CD4-positive, alpha-beta T cell treated with Interferon alpha-2 for 1 hour (primary cell): ENCODE measurements at regions not wholly inside any gene's neighbourhood (a gene's known extent, or its start where the extent isn't known, plus 50 kb on each side); places are given as distances from the start of the nearest gene placed in this dataset.
"Not testable (repeated sequence)": the region's sequence is repeated elsewhere in the genome, so short reads cannot be mapped to it uniquely, and the experiment has no call there.

Experiments used
- DNase-seq, 2 donors: peaks; one replicate each; pipeline ENCODE4 v3.0.0-alpha.2; 2020 to 2022

GRCh38 chr3:40908612-40909011, 290.7 kb upstream of the CTNNB1 start:
- no peak for DNase-seq

DNA sequence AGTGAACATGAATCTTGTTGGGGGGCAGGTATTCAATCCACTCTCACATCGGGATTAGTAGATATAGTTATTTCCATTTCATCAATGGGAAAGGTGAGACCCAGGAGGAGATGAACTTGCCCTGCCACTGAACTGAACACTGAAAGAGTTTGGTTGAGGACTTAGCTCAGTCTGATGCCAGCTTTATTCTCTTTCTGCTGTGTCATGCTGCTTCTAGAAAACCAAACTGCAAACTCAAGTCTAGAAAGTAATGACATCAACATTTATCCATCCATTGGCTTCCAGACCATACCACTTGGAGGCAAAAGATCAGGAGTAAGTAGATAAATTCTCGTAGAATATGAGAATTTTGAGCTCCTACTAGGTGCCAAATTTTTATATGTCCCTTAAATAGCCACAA, 288.0 kb upstream of the CTNNB1 start:
- no peak for DNase-seq

DNA sequence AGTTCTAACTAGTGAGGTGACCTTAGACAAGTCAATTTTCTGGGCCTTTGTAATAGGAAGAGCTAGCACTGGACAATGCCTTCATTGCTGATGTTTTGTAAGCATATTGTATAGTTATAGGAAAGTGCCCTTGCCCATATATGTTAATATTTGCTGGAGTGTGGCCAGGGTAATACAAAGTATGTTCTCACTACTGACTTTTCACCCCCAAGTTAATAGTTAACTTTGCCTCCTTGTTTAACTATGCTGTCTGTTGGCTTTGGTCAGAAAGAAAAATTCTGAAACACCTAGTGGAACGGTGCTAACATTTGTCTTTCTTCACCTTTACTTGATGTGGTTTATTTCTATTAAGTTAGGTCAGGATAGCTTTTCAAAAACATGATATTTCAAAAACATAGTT, 287.4 kb upstream of the CTNNB1 start:
- DNase-seq = no peak

DNA sequence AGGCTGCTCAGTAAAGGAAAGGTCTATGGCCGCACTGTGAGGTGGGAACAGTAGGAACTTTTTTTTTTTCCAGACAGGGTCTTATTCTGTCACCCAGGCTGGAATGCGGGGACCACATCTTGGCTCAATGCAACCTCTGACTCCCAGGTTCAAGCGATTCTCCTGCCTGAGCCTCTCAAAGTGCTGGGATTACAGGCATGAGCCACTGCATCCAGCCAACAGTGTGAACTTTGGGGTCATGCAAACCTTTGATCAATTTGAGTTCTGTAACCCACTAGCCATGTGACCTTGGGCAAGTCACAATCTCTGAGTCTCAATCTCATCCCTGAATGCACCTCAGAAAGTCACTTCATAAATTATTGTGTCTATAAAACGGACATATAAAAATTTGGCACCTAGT, 286.8 kb upstream of the CTNNB1 start:
- no peak for DNase-seq

GRCh38 chr3:40913192-40913591, 286.1 kb upstream of the CTNNB1 start:
- DNase-seq = no peak

- DNase-seq = no peak
Measured at GRCh38 chr3:40913641-40914040, 285.7 kb upstream of the CTNNB1 start.

GRCh38 chr3:40914475-40914874, 284.8 kb upstream of the CTNNB1 start:
- no peak for DNase-seq

DNA sequence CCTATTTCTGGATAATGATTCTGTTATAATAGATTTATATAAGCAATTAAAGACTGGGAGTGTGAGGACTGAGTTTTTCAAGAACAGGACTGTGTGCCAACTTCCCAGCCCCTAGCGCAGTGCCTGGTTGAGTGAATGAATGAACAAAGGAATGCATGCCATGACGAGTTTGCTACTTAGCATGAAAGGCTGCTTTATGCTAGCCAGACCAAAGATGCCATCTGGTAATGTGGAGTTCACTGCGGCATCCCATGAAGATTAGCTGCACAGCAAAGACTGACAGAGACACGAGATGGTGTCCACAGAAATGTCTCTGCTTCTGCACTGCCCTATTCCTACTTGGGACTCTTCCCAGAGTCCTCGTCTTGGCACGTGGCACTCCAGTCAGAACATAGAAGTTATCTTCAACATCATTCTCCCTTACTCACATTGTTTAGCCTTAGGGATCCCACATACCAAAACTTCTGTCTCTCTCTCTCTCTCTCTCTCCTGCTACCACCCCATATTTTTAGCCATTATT, 283.9 kb upstream of the CTNNB1 start:
- no peak for DNase-seq

DNA sequence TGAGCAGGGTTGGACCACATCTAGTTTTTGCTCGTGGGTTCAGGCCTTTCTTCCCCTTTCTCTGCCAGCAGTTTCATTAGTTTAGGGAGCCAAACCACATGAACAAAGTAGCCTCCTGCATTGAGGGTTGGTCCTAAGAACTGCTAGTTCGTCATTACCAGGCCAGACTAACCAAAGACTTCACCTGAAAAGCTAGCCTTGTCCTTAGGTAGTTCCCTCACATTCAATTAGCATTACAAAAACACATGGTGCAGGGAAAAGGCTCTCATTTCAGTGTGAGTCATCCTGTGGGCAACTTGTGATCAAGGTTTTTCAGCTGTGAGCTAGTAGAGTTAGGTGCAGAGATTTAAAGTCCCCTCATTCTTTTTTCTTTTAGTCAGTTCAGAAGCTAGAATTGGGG, 279.3 kb upstream of the CTNNB1 start:
- no peak for DNase-seq

- DNase-seq = no peak
Measured at GRCh38 chr3:40921251-40921650, 278.1 kb upstream of the CTNNB1 start.

DNA sequence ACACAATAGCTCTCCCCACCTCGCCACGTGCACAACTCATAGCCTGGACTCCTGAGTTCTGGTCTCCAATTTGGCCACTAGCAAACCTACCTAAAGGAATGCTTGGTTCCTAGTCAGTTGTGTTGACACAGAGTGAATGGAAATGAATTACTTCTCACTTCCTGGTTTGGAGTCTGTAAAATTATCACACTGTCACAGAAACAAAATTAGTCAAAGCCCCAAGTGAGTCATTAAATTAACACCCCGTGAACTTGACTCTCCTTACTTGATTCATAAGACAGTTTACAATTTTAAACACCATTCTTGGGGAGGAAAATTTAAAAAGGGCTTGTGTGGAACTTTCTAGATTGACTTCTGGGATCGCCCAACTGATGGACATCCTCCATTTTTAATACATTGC, 276.2 kb upstream of the CTNNB1 start:
- no peak for DNase-seq

DNA sequence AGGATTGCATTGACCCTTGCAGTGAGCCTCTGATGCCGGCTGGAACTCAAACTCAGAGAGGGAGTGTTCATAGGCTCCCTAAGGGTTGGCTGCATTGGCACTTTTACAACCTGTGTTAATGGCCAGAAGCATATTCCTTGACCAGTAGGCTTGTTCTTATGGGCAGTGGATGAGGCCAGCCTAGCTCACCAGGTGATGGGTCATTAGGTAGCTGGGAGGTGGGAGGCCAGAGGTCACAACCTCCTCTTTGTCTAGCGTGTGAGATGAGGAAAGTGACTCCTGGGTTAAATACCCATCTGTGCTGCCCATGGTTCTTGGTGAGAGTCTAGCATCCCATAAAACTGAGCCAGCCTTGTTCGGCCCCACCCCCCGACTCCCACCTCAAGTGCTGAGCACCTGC, 275.7 kb upstream of the CTNNB1 start:
- no peak for DNase-seq

DNA sequence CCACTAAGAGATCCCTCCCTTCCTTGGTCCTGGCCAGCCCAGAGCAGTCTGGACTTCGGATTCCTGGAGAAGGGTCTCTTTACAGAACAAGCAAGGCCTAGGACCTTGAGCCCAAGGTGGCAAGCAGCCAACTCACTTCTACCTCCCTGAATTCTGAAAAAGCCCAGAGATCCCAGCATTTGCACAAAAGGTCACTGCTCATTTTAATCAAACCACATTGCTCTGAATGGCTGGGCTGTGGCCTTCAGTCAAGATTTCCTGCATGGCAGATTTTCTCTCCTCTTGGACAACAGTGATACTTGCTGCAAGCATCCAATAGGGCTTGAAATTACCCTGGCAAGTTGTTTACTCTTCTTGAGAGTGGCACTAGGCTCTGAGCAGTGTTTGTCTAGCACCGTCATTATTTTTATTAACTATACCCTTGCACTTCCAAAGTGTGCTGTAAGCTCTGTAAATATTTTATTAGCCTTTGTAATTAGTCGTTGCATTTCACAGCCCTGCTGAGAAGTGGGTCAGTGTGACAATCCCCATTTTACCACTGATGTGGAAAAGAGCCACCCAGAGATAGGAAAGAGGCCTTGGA, 274.7 kb upstream of the CTNNB1 start:
- no peak for DNase-seq

DNA sequence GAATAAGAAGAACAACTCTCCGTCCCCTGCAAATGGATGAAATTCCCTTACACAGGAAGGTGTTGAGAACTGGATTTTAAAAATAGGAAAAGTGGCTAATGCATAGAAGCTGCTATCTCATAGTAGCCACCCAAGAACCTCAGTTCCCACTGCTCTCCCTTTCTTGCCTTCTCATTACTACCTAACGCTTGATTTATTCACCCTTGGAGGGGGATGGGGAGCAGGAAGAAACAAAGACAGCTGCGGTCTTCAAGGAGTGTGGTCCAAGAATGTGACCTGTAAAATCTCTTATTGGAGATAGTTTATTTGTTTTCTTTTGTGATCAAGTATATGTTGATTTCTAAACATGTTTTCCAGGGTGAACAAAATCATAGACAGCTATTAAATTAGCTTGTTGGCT, 274.1 kb upstream of the CTNNB1 start:
- no peak for DNase-seq

DNA sequence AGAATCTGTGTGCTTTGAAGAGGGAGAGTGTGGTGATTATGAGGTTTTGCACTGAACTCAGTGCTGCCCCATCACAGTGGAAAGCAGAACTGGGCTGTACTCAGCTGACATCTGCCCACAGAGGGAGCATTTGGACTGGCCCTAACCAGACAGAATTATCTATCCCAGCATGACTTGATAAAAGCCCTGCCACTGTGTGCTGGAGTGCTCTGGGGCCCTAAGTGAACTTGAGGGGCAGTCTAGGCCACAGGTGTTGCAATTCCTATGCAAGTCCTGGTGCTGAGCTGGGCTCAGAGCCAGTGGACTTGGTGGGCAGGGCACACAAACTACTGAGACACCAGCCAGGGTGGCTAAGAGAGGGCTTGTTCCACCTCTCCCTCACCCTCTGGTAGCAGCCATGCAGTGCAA, 269.2 kb upstream of the CTNNB1 start:
- DNase-seq = no peak

- DNase-seq = no peak
Measured at GRCh38 chr3:40930756-40931155, 268.5 kb upstream of the CTNNB1 start.

DNA sequence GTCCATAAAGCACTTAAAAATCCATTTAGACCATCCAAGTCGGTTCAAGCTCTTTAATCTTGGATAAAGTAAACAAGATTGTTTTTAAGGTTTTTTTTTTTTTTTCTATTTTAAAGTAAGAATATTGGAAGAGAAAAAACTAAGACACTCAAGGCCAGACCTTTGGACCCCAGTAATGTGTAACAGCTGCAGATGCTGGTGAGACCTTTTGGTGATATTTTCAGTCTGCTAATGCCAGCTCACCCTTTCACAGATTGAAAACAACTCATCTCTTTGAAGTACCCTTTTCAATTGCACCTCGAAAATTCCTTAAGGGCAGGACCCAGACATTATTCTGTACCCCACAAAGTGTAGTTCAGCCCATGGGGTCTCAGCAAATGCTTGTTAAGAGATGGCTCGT, 260.7 kb upstream of the CTNNB1 start:
- no peak for DNase-seq

- no peak for DNase-seq
Measured at GRCh38 chr3:40939030-40939740, 260.1 kb upstream of the CTNNB1 start.

- DNase-seq = no peak
Measured at GRCh38 chr3:40939741-40940130, 259.6 kb upstream of the CTNNB1 start.

- DNase-seq = no peak
Measured at GRCh38 chr3:40940651-40941050, 258.7 kb upstream of the CTNNB1 start.

- DNase-seq = not testable (repeated sequence)
Measured at GRCh38 chr3:40947022-40947421, 252.3 kb upstream of the CTNNB1 start.

DNA sequence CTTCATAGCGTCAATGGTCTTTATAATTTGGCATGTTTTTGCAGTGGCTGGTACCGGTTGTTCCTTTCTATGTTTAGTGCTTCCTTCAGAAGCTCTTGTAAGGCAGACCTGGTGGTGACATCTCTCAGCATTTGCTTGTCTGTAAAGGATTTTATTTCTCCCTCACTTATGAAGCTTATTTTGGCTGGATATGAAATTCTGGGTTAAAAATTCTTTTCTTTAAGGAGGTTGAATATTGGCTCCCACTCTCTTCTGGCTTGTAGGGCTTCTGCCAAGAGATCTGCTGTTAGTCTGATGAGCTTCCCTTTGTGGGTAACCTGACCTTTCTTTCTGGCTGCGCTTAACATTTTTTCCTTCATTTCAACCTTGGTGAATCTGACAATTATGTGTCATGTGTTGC, 250.0 kb upstream of the CTNNB1 start:
- not testable (repeated sequence) for DNase-seq

- DNase-seq = no peak
Measured at GRCh38 chr3:40951636-40952035, 247.7 kb upstream of the CTNNB1 start.

GRCh38 chr3:40961104-40961857, 238.0 kb upstream of the CTNNB1 start:
- no peak for DNase-seq
